Prostate gland (tissue), 2 donors: ENCODE measurements at regions not wholly inside any gene's neighbourhood (a gene's known extent, or its start where the extent isn't known, plus 50 kb on each side); places are given as distances from the start of the nearest gene placed in this dataset.

Experiments
- DNase-seq: peaks from one replicate; pipeline ENCODE4 v3.0.0-alpha.2; 2019; ENCODE audit warnings: low spot score
- H3K27ac ChIP-seq, 2 donors: fragments of 200-600 bp; sonication (generic); 2 replicates each; pipeline ENCODE4 v1.5.1; 2017 to 2019
- H3K27me3 ChIP-seq: fragments of 200-600 bp; sonication (generic); replicated peaks from 2 replicates; pipeline ENCODE4 v1.5.1; 2019; ENCODE audit not compliant: insufficient read depth
- H3K36me3 ChIP-seq, 2 donors: fragments of 200-600 bp; sonication (generic); 1 replicate in 1 of 2; 2 replicates in 1 of 2; pipeline versions ENCODE4 v1.5.1 to v1.8.1; 2017 to 2019
- H3K4me1 ChIP-seq: fragments of 200-600 bp; sonication (generic); replicated peaks from 2 replicates; pipeline ENCODE4 v1.5.1; 2019
- H3K4me3 ChIP-seq, 2 donors: fragments of 200-600 bp; sonication (generic); 2 replicates each; pipeline ENCODE4 v1.5.1; 2017 to 2019
- H3K9me3 ChIP-seq: fragments of 200-600 bp; sonication (generic); 2 replicates; pipeline ENCODE4 v1.5.1; 2017
- POLR2A ChIP-seq: fragments of 450-650 bp; IDR thresholded peaks from one replicate; pipeline ENCODE4 v1.6.1; 2016; ENCODE audit warnings: antibody characterized with exemption, mild to moderate bottlenecking
- POLR2AphosphoS5 ChIP-seq: sonication (generic); formaldehyde crosslinking; IDR thresholded peaks from one replicate; pipeline ENCODE4 v1.6.1; 2017; ENCODE audit warnings: antibody characterized with exemption
- WGBS: methylation state at CpG from one replicate; pipeline ENCODE4 v1.1.5; 2018; 5-methylcytosine and 5-hydroxymethylcytosine counted together
- intact Hi-C: fragments of 100-400 bp; cut with DNase I; formaldehyde crosslinking; loops from one replicate; pipeline ENCODE4 v1.14.2; 2022
- TF ChIP-seq, protein P1 (sequence below), 4 experiments: fragments of 200-600 bp in 2 of 4; fragments of 450-650 bp in 2 of 4; sonication (generic) in 2 of 4; IDR thresholded peaks; 1 replicate in 3 of 4; 2 replicates in 1 of 4; pipeline ENCODE4 v1.5.1; 2016 to 2019; ENCODE audit warnings: antibody characterized with exemption in 4 of 4, mild to moderate bottlenecking in 2 of 4, moderate library complexity in 2 of 4

DNA sequence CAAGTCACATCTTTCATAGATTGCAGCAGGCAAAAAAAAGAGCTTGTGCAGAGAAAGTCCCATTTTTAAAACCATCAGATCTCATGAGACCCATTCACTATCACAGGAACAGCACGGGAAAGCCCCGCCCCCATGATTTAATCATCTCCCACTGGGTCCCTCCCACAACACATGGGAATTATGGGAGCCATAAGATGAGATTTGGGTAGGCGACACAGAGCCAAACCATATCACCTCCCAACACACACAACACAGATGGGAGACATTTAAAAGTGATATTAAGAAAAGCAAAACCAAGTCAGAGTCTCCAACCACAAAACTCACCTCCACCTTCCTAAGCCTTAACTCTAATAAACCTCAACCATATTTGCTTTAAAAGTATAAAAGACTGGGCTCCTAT is 61.5 kb upstream of the TIAM1 start:
- Histone ChIP-seq H3K27ac (no peak overlapping the region), H3K9me3 (no peaks in the 10 kb centered on the region), H3K36me3 (no peaks in the 10 kb centered on the region), H3K4me1 (no peaks in the 10 kb centered on the region), H3K4me3 (no peak overlapping the region), H3K27me3 (no peaks in the 10 kb centered on the region)
- WGBS = 94% methylated on average over 3 of the region's 3 CpGs
- no peak for DNase-seq
- TF ChIP-seq, protein P1, sequence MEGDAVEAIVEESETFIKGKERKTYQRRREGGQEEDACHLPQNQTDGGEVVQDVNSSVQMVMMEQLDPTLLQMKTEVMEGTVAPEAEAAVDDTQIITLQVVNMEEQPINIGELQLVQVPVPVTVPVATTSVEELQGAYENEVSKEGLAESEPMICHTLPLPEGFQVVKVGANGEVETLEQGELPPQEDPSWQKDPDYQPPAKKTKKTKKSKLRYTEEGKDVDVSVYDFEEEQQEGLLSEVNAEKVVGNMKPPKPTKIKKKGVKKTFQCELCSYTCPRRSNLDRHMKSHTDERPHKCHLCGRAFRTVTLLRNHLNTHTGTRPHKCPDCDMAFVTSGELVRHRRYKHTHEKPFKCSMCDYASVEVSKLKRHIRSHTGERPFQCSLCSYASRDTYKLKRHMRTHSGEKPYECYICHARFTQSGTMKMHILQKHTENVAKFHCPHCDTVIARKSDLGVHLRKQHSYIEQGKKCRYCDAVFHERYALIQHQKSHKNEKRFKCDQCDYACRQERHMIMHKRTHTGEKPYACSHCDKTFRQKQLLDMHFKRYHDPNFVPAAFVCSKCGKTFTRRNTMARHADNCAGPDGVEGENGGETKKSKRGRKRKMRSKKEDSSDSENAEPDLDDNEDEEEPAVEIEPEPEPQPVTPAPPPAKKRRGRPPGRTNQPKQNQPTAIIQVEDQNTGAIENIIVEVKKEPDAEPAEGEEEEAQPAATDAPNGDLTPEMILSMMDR (IDR thresholded peaks at IDR 0.05) = no peak
- TF ChIP-seq POLR2AphosphoS5 (no peak), POLR2A (no peak)
- intact Hi-C loops = no loop called here

DNA sequence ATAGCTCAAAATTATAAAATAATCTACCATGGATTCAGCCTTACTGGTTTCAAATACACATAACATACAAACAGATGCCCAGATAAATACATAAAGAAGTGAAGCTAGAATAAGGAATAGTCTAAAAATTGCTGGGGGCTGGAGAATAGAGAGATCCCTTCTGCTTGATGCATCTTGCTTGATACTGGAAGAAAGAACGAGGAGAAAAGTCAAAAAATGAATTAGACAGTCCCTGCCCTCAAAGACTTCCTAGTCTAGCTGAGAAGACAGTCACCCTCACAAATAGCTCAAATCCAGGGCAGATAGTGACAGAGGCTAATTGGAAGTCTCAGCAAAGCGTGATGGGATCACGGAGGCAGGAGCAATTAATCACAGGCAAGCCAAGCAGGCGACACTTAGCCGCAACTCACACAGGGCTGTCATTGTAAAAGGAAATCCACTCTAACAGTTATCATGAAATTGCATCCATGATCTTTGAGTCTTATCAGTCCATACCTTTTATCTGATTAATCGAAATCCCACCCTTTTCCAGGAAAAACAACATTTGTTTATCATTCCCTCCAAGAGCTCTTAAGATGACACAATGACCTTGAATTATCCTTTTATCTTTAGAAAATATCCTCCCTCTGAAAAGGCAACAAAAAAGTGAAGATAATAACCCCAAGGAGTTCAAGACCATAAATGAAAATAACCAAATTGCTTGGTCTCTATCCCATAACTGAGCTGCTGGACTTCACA is 59.7 kb upstream of the TIAM1 start:
- TF ChIP-seq, protein P1 (IDR thresholded peaks at IDR 0.05) = no peak
- TF ChIP-seq POLR2A (no peak), POLR2AphosphoS5 (no peak)
- Histone ChIP-seq H3K4me3 (no peak overlapping the region), H3K36me3 (no peaks in the 10 kb centered on the region), H3K9me3 (no peaks in the 10 kb centered on the region), H3K27ac (no peak overlapping the region), H3K27me3 (no peaks in the 10 kb centered on the region), H3K4me1 (no peaks in the 10 kb centered on the region)
- DNase-seq = no peak
- intact Hi-C loops = no loop called here
- WGBS = 74% methylated on average over 6 of the region's 6 CpGs

DNA sequence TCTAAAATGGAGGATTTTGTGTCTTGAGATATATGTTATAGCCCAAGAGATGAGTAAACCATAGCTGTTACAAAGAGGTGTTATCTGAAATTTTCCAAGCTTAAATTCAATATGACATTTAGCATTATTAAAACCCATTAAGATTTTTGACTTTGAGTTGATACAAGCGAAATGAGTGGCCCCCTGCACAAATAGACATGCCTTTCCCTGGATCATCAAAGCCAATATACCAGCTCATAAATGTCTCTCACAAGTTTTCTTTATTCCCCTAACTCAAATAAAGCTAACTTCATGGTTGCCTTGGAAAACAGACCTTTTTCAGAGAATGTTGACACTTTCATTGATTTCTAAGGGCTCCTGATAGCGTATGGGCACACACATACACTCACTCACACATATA is 55.5 kb upstream of the TIAM1 start:
- Histone ChIP-seq H3K4me3 (no peak overlapping the region), H3K9me3 (no peaks in the 10 kb centered on the region), H3K27ac (no peak overlapping the region), H3K36me3 (no peaks in the 10 kb centered on the region), H3K4me1 (no peaks in the 10 kb centered on the region), H3K27me3 (no peaks in the 10 kb centered on the region)
- intact Hi-C loops = no loop called here
- TF ChIP-seq, protein P1 (IDR thresholded peaks at IDR 0.05) = no peak
- no peak for TF ChIP-seq POLR2A
- no peak for TF ChIP-seq POLR2AphosphoS5
- 81% methylated on average over 2 of the region's 2 CpGs for WGBS
- DNase-seq = no peak

DNA sequence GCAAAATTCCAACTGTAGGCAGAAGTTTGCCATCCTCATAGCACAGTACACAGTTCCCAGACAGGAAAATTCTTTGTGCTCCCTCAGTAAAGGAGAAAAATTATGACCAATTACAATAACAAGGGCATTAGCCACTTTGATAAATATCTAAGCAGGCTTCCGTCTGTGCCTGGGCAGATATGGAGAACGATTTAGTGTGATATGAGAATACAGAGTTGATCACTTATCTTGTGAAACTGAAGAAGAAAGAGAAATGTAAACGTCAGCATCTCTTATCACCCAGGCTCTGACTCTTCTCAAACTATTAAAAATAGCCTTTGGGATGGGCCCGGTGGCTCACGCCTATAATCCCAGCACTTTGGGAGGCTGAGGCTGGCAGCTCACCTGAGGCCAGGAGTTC is 54.5 kb upstream of the TIAM1 start:
- DNase-seq = no peak
- no peak for TF ChIP-seq POLR2A
- H3K4me1 ChIP-seq = no peaks in the 10 kb centered on the region
- H3K36me3 ChIP-seq = no peaks in the 10 kb centered on the region
- H3K9me3 ChIP-seq = no peaks in the 10 kb centered on the region
- no peaks in the 10 kb centered on the region for H3K27me3 ChIP-seq
- 74% methylated on average over 5 of the region's 5 CpGs for WGBS
- intact Hi-C loops = no loop called here
- no peak overlapping the region for H3K27ac ChIP-seq
- no peak overlapping the region for H3K4me3 ChIP-seq

DNA sequence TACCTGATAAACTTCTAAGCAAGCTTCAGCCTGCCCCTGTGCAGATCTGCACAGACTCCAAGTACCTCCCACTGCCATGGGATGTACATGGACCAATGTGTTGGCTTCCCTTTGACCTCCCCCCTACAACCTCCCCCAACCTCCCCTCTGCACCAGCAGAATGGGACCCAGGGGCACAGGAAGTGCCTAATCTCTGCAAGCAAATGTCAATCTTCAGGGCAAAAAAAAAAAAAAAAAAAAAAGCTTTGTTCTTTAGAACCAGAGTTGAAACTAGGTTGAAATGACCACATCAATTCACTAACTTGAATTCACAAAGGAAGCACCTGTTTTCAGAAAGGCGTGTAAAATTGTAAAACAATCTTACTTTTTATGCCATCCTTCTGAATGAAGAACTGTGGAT is 53.9 kb upstream of the TIAM1 start:
- Histone ChIP-seq H3K36me3 (no peaks in the 10 kb centered on the region), H3K4me1 (no peaks in the 10 kb centered on the region), H3K27ac (no peak overlapping the region), H3K4me3 (no peak overlapping the region), H3K9me3 (no peaks in the 10 kb centered on the region), H3K27me3 (no peaks in the 10 kb centered on the region)
- DNase-seq = no peak
- TF ChIP-seq POLR2AphosphoS5 (no peak), POLR2A (no peak)
- TF ChIP-seq, protein P1 (IDR thresholded peaks at IDR 0.05) = no peak
- intact Hi-C loops = no loop called here
- WGBS = 50% methylated on average over 1 of the region's 1 CpG
